H1 (cell line): ENCODE measurements at regions not wholly inside any gene's neighbourhood (a gene's known extent, or its start where the extent isn't known, plus 50 kb on each side); places are given as distances from the start of the nearest gene placed in this dataset.

Experiments
- BCL11A ChIP-seq, 2 experiments: IDR thresholded peaks; one replicate each; pipeline ENCODE4 v1.6.1; 2011; ENCODE audit warnings: low read depth in 2 of 2, low read length in 2 of 2, mild to moderate bottlenecking in 2 of 2
- JUND ChIP-seq: IDR thresholded peaks from 2 replicates; pipeline ENCODE4 v1.6.1; 2011; ENCODE audit warnings: mild to moderate bottlenecking, improper control_type of control experiment, low read length
- ZNF274 ChIP-seq: IDR thresholded peaks from 2 replicates; pipeline ENCODE4 v1.7.0; 2012; ENCODE audit warnings: low read length, borderline replicate concordance; ENCODE audit errors: extremely low read depth
- TF ChIP-seq, protein P1 (sequence below), 3 experiments: IDR thresholded peaks; 1 replicate in 2 of 3; 2 replicates in 1 of 3; pipeline versions ENCODE4 v1.5.1 to v1.6.1; 2011; ENCODE audit warnings: low read length in 3 of 3, mild to moderate bottlenecking in 3 of 3, inconsistent platforms in 2 of 3, low read depth in 1 of 3, moderate library complexity in 1 of 3; ENCODE audit not compliant: insufficient read depth in 1 of 3; ENCODE audit errors: control extremely low read depth in 1 of 3

DNA sequence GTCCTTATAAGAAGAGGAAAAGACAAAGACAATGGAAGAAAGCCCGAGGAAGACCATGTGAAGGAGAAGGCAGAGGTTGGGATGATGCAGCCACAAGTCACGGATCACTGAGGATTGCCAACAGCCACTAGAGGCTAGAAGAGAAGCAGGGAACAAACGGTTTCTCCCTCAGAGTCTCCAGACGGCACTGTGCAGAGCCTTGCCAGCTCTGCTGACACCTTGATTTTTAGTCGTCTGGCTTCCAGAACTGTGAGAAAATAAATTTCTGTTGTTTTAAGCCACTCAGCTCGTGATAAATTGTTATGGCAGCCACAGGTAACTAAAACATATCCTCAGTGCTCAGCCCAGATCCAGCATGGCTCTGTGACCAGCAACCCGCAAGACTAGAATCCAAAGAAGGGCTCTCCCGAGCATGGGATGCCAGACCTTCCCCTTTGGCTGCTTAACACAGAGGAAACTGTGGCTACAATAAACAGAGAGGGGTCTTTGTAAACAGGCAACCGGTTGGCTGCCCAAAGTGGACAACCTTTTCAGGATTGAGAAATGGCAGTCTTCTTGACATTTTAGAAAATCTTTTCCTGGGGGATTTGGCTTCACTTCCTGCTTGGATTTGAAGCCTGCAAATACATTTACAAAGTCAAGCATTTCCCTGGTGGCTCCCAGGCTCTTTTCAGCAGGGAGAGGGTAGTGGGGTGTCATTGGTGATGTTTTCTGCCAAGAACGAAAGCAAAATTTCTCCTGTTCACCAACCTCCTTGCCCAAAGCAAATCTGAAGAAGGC lies 88.7 kb upstream of the ADPGK start:
- TF ChIP-seq BCL11A (IDR thresholded peaks at IDR 0.05; ENCODE audit: low read depth in 2 of 2, low read length in 2 of 2), result no peak
- TF ChIP-seq ZNF274, result no peak
- TF ChIP-seq, protein P1, sequence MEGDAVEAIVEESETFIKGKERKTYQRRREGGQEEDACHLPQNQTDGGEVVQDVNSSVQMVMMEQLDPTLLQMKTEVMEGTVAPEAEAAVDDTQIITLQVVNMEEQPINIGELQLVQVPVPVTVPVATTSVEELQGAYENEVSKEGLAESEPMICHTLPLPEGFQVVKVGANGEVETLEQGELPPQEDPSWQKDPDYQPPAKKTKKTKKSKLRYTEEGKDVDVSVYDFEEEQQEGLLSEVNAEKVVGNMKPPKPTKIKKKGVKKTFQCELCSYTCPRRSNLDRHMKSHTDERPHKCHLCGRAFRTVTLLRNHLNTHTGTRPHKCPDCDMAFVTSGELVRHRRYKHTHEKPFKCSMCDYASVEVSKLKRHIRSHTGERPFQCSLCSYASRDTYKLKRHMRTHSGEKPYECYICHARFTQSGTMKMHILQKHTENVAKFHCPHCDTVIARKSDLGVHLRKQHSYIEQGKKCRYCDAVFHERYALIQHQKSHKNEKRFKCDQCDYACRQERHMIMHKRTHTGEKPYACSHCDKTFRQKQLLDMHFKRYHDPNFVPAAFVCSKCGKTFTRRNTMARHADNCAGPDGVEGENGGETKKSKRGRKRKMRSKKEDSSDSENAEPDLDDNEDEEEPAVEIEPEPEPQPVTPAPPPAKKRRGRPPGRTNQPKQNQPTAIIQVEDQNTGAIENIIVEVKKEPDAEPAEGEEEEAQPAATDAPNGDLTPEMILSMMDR (IDR thresholded peaks at IDR 0.05; ENCODE audit: control extremely low read depth in 1 of 3, insufficient read depth in 1 of 3, low read depth in 1 of 3, low read length in 3 of 3), result no peak
- TF ChIP-seq JUND, result no peak
